ENCODE measurements at regions not wholly inside any gene's neighbourhood (a gene's known extent, or its start where the extent isn't known, plus 50 kb on each side); places are given as distances from the start of the nearest gene placed in this dataset.

DNA sequence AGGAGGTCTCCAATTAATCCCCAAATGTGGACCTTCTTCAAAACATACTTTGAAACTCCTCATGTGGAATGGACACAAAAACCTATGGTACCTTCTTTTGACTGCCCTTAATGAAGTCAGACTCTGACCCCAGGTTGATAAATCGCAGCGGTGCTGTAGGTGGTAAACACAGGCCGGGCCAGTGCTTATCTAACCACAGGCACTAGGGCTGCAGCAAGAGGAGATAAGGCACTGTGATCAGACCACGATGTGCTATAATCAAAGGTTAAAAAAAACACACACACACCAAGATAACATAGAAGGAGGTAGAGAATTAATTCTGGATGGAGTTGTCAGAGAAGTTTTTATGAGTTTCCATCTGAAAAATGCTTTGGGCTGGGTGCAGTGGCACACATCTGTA is 52.3 kb upstream of the SIPA1L2 start:
- DNase-seq (ENCODE audit: low spot score): peak; percentile 45

DNA sequence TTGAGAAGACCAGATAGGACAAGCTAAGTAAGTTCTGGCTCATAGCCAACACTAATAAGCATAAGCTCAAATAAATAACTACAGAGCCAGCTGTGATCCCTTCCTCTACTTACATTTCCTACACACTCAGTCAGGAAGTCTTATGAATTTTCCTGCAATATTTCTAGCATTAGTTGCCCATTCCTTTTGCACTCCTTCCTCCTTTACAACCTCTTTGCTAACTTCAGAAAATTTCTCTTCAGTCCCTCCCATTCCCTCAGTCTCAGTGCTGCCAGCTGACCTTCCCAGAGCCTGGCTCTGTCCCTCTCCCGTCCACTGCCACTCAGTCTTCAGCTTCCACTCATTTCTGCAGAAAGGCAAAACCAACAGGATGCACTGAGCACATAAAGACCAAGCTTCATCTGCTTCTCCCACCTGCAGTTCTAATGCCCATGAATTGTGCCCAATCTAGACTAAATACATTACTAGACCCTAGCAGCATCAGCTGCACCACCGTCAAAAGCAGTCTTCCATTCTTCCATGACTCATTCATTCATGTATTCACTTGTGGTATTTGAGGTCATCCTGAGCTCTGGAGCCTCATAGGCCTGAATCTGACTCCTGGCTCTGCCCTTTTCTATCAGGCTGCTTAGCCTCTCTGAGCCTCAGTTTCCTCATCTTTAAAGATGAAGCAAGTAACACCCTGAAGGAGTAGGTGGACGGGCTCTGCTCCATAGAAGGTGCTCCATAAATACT is 54.6 kb upstream of the SIPA1L2 start:
- DNase-seq (ENCODE audit: low spot score): peak; percentile 39

DNA sequence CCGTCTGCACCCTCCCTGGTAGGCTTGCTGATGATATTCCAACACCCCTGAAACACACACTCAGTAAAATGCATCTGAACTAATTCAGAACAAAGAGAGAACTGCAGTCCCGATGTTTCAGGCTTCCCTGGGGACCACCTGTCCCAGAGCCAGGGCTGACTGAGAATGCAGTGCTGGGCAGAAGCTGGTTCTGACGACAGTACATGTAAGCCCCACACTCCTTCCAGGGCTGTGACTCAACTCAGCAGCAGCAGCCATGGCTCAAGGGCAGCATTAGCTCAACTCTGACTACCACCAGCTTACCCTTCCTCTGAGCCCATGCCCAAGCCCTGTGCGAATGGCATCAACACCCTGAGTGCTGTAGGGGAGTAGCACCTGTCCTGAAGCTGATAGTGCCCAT is 56.4 kb upstream of the SIPA1L2 start:
- DNase-seq (ENCODE audit: low spot score): no peak

DNA sequence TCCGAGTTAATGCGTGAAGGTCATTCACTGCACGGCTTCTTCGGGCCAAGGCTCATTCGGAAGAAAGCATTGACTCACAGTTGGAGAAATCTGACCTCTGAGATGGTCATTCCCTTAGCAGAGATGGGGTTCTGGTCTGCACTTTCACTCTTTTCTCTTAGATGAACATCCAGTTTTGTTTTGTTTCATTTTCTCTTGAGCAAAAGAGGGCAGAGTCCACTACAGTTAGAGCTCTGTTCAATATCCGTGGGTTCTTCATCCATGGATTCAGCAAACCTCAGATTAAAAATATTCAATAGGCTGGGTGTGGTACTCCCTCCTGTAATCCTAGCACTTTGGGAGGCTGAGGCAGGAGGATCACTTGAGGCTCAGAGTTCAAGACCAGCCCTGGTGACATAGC is 57.4 kb upstream of the SIPA1L2 start:
- no peak for DNase-seq (ENCODE audit: low spot score)

DNA sequence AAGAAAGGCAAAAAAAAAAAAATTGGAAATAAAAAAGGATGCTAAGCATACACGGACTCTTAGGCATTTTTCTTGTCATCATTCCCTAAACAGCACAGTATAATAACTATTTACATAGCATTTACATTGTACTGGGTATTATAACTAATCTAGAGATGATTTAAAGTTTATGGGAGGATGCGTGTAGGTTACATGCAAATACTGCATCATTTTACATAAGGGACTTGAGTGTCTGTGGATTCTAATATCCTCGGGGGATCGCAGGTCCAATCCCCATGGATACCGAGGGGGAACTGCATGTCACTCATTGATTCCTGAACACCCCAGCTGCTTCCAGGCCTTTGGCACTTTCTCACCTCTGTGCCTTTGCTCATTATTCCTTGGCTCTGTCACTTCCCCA is 57.8 kb upstream of the SIPA1L2 start:
- no peak for DNase-seq (ENCODE audit: low spot score)

DNA sequence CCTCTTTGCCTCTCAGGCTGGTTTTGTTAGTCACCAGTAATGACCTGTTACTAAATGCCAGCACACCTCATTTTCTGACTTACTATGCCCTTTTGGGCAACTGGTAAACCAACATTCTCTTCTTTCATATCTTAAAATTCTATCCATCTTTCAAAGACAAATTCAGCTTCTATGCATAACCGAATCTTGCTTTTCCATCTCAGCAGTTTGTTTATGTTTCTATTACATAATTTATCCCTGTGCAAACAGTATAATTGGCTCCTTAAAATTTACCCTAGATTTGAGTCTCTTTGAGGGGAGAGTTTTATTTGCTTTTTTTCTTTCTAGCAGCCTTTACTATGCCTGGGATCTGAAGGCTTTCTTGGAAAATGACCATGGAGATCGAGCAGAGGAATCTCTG is 58.5 kb upstream of the SIPA1L2 start:
- DNase-seq (ENCODE audit: low spot score): no peak

DNA sequence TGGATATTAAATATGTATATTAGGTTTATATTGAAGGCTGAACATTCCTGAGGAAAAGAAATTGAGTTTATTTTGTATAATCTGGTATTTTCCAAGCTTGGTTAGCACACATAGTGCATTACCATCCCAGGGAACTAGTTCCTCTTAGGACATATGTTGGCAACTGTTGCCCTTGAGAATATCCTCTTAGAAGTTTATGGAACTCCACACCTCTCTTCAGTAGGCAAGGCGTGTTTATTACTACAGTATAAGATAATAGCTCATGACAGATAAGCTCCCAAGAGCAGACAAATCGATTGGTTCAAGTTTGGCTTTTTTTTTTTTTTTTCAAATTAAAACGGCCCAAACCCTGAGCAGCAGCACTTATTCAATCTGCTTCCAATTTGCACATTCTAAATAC is 59.8 kb upstream of the SIPA1L2 start:
- DNase-seq (ENCODE audit: low spot score): no peak

DNA sequence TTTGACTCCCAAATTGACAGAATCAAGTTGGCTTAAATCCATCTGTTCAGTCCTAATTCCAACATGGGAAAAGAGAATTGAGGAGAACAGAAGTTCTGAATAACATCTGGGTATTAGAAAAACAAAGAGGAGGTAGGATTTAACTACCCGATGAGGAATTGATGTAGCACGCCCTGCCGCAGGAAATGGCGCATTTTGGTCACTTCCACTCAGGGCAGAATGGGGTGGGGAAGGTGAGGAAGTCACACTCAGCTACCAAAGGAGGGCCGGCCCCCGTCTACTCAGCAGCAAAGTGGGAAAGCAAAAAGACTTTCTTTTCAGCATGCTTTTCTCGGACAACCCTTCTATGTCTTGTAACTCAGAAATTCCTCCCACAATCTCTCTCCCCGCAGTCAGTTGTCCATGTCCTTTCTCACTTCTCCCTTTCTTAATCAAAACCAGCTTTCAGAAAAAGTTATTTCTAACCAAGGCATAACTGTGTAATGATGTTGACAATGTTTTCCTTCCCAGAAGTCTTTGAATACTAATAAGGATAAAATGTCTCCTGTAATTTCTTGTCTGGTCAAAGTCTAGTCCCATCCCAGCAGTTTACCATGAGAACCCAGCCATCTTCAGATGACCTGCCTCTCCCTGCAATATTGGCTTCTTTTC is 60.5 kb upstream of the SIPA1L2 start:
- no peak for DNase-seq (ENCODE audit: low spot score)

DNA sequence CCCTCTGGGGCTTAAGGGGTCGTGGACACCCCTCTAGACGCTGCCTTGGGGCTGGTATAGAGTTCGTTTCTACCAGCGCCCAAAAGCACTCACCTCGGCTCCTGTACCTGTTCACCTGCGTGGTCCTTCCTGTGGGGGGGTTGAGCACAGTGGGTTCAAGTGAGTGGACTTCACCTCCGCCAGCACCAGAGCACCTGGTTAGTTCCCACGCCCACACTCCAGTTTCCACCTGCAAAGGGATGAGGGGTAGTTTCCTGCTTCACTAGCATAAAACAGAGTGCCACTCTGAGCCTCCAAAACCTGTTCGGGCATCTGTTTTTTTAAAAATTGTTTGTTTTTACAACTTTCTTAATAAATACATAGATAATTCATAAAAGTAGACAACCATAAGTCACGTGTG is 64.5 kb upstream of the SIPA1L2 start:
- no peak for DNase-seq (ENCODE audit: low spot score)

DNA sequence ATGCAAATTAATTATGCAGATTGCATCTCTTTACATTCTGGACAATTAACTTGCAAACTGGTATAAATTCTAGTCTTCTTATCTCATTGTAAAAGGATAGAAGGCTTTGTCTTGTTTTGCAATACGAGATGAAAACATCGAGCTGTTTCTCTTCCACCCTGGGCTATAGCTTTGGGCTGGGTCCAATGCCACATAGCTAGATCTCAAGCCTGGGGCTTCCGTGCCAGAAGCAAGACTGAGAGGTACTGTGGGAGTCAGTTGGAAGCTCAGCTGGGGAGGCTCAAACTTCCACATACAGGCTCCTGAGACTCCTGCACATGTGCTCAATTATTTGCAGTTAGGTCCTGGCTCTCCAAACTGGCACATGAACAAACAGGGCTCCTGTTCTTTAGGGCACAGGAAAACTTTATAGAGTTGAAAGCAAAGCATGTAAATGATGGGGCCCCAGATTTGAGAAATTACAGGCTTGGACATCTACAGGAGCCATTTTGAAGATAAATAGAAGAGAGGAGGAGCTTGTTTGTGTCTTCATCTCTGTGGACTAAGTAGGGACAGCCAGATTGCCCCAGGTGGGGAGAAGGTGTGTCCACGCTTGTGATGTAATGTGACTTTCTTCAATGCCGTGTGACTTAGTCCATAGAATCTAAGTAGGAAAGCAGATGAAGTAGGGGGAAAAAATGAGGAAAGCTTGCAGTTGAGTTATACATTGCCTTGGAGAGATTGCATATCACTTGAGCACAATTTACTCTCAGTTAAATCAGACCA is 65.9 kb upstream of the SIPA1L2 start:
- DNase-seq (ENCODE audit: low spot score): no peak

DNA sequence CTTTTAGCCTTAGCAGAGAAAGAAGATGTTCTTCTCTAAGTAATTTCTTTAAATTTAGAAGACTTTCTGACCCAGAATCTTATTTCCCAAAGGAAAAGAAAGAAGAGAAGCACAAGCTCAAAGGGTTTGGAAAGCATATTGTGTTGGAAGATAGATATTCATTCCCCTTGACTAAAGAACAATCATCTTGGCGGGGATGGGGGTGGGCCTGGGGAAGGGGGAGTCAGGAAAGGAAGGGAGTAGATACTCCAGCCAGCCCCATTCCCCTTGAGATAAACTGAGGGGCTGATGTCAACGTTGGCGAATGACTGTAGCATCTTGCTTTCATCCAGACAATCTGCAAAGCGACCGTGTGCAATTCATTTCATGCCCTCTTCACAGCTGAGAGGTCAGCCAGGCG is 66.5 kb upstream of the SIPA1L2 start:
- no peak for DNase-seq (ENCODE audit: low spot score)

DNA sequence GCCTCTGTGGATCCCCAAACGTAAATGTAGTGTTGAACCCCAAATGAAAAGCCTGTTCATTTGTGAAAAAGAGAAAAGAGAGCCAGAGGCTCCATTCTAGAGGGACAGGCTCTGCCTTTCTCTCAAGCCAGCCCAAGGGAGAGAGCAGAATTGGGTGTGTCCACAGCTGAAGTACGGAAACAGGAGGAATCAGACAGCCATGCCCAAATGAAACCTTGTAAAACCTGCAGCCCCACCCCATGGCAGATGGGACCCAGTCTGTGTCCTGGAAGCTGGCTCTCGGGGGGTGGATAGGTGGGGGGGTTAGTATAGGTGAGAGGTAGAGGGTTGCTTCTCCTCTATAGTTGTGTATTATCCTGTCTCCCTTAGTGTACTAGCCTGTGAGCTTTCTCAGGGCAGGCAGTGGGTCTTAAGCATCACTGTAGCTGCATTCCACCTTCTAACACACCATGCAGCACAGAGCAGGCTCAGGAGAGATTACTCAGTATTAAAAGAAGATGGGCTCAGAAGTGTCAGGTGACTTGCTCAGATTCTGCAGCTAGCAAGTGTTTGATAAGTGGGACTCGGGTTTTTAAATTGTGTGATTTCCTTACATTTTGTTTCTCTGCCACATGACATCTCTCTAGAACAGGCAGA is 67.4 kb upstream of the SIPA1L2 start:
- no peak for DNase-seq (ENCODE audit: low spot score)

DNA sequence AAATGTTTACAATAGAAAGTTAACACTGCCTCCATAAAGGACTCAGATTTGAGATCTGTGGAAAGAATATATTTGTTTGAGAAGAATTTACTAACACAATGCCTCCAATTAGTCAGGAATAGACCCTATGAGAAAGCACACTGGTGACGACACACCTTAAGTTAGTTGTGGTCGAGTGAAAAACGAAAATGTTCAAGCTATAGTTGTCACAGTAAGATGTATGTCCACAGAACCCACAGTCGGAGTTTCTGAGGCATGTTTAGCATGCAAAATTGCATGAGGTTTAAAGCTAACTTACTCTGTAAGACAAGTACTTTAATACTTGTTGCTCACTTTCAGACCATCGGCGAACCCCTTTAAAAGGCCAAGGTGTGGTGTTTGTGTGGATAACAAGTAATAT is 69.9 kb upstream of the SIPA1L2 start:
- no peak for DNase-seq (ENCODE audit: low spot score)

DNA sequence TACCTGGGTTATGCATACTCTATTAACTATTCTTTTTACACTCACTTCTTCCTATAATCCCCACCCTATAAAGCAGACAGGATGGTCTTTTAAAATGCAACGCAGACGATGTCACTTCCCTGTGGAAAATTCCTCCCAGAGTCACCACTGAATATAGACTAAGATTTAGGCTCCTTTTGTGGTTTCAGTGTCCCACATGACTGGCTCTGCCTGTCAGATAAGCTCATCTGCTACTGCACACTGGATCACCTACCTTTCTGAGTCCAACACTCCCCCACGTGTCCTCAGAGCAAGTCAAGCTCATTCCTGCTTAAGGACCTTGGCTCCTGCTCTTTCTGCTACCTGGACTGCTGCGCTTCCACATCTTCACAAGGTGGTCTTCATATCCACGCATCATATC is 73.0 kb upstream of the SIPA1L2 start:
- no peak for DNase-seq (ENCODE audit: low spot score)

DNA sequence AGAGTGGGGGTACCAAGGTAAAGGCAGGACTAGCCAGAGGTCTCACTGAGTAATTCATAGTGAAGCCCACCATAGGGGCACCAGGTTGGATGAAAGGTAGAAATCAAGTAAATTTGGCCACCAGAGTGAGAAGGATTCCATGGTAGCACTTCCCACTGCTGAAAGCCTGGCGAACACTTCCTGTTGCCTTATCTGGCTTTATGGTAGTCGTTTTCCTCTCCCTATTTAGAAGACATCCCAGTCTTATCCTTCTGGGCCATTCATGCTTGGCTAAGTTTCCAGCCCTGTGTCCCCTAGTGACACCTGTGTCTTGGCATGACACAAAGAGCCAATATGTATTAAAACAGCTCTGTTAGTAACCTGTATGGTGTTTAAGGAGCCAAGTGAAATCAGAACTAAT is 74.3 kb upstream of the SIPA1L2 start:
- DNase-seq (ENCODE audit: low spot score): peak; percentile 28

DNA sequence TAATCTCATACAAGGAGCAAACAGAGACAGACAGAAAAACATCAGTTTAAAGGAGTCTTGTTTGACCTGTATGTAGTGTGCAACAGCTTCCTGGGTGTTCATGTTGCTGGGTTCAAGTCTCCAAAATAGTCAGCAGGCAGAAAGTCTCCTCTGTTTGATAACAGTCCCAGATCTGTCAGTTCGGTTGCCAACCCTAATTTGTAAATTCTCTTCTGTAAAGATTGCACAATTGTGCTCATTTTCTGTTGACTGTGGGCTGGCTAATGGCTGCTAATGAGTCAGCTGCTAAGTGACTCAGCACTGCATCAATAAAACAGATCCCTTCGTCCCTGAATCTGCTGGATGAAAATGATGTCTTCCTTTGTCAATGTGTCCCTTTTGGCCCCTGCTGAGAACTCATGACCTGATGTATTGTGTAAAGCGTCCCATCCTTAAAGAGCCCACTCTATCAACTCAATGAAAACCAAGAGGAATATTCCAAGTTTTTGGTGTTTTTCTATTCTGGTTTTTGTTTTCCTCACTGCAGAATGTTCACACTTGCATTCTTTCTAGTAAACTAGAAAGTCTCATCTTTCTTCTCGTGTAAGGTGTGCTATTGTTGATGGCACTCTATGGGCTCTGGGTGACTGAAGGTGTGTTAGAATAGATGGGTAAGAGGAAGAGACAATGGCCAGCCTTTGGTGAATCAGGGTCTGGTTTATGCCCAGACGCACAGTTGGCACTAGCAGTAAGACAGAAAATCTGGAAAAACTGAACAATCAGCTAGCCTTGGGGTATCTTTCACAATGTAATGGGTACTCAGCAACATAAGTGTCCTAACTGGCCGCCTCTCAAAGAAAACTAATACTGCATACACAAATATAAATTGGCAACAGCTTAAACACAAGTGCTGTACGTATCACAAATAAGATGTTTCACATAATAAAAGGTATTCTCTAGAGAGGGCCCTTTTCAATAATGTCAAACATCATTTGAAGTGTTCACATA is 75.1 kb upstream of the SIPA1L2 start:
- DNase-seq (ENCODE audit: low spot score): peak; percentile 84

DNA sequence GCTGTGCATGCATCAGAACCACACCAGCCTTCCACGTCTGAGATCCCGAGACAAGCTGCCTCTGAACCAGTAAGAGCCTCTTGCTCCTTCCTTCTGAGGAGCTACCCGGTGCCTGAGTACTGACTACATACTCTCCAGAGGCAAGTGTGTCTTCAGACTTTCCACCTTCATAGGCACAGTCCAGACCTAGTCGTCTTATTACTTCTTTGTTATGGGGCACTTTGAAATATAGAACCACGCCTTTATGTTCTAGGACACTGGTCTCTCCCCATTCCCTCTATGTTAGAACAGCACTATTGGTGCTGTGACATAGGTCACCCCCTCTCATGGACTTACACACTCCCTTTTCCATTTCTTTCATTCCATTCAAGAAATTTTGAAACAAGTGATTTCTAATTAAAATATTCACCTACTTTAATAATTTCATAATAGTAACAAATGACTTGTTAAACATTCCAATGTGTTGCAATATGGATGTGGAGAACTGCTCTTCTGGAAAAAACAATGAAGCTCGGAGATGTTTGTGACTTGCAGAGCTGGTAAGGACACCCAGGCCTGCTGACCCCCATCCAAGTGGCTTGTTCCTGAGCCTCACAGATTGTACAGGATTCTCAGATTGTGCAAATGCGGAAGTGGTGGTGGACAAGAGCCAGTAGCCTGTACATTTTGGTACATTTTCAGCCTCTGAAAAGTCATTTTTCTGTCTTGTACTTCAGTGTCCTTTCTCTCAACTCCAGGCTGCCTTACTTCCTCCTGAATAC is 76.1 kb upstream of the SIPA1L2 start:
- DNase-seq (ENCODE audit: low spot score): no peak

DNA sequence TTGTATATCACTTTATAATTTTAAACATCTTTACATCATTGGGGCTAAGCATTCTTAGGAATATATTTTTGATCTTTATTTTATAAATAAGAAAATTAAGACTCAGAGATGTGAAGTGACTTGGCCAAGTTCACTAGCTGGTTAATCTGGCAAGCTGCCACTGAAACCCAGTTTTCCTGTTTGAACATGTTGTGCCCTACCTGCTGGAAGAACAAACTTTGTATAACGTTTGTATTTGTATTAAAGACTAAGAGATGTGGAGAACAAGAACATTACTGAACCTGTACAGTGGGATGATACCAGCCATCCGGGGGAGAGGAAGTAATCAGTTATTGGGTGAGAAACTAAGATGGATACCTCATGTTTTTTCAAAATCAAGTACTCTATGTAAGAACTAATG is 77.2 kb upstream of the SIPA1L2 start:
- DNase-seq (ENCODE audit: low spot score): no peak

DNA sequence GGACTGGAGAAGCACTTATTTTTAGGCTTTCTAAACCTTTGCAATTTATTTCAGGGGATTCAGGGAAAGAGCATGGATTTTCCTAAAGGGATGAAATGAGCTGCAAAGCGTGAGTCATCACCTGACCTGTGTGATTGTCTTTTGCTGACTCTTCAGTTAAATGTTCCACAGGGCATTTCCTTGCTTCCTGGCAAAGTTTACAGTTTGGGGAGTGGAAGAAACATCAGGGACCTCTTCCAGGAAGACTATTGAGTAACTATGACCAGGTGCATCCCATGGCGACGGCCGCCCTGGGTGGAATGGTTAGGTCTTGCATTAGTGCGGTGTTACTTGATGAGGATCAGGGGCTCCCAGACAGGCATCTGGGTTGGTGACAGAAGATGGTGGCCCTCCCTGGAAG is 79.5 kb upstream of the SIPA1L2 start:
- DNase-seq (ENCODE audit: low spot score): peak; percentile 64

DNA sequence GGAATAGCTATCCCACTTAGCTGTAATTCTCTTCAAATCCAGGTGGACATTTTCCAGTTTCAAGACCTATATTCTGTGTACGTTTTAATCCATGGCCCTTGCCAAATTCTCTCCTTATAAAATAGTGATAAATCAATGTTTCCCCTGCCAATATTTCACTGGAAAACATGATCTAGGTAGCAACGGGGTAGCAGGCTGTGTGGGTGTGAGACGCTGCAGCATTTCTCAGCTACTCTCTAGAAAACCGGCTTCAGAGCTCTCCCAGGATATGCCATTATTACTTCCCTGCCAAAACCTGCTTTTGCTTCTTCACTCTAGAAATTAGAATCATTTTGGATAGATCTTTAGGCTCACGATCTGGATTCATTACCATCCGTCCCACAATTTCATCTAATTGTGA is 82.1 kb upstream of the SIPA1L2 start:
- no peak for DNase-seq (ENCODE audit: low spot score)

DNA sequence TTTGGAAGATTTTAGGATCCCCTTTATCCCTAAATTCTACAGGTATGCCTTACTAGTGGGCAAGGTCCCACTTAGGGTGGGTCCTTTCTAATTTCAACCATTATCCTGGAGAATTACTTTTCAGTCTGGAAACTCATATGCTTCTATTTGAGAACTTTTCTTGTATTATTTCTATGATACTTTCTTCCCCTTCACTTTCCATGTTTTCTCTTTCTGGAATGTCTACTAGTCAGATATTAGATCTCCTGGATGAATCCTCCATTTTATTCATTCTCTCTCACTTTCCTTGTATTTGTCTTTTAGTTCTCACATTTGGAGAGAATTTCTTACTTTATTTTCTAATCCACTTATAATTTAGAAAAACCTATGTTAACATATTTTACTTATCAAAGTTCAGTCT is 83.9 kb upstream of the SIPA1L2 start:
- no peak for DNase-seq (ENCODE audit: low spot score)

Measured in A172 (cell line).